ENCODE measurements at regions not wholly inside any gene's neighbourhood (a gene's known extent, or its start where the extent isn't known, plus 50 kb on each side); places are given as distances from the start of the nearest gene placed in this dataset.

DNA sequence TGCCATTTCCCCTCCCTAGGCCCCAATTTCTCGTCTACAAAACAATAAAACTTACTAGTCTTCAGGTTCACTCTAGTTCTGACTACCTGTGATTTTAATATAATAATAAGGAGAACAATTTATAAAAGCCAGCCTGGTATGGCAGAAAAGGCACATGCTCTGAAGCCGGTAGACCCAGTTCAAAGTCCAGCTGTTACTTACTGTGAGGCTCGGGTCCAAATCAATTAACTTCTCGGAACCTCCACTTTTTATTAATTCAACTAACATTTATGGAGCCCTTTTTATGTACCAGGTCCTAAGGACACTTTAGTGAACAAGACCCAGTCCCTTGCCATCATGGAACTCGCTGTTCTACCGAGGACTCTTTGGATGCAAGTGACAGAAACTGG, 53.8 kb upstream of the SMAD3 start:
- TF ChIP-seq, protein P1, sequence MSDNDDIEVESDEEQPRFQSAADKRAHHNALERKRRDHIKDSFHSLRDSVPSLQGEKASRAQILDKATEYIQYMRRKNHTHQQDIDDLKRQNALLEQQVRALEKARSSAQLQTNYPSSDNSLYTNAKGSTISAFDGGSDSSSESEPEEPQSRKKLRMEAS (IDR thresholded peaks at IDR 0.05), result no peak
- no peak for TF ChIP-seq EP300 (IDR thresholded peaks at IDR 0.05; ENCODE audit: borderline replicate concordance)
- TF ChIP-seq ZBTB7A (IDR thresholded peaks at IDR 0.05; ENCODE audit: low read depth), result no peak
- no peak for TF ChIP-seq RAD21 (IDR thresholded peaks at IDR 0.05; ENCODE audit: low read depth)
- TF ChIP-seq TAF1 (IDR thresholded peaks at IDR 0.05; ENCODE audit: low read depth), result no peak
